Uterus (tissue), 3 donors: ENCODE measurements at regions not wholly inside any gene's neighbourhood (a gene's known extent, or its start where the extent isn't known, plus 50 kb on each side); places are given as distances from the start of the nearest gene placed in this dataset.

Experiments
- DNase-seq, 2 donors: peaks; one replicate each; pipeline ENCODE4 v3.0.0-alpha.2; 2019 to 2020
- H3K27ac ChIP-seq, 2 donors: fragments of 200-600 bp; sonication (generic); 1 replicate in 1 of 2; 2 replicates in 1 of 2; pipeline ENCODE4 v1.5.1; 2016 to 2018
- H3K27me3 ChIP-seq, 2 donors: fragments of 200-600 bp; sonication (generic); one replicate each; pipeline ENCODE4 v1.5.1; 2018 to 2019; ENCODE audit warnings: control low read depth in 1 of 2
- H3K36me3 ChIP-seq, 2 donors: fragments of 200-600 bp; sonication (generic); one replicate each; pipeline ENCODE4 v1.5.1; 2019; ENCODE audit warnings: control low read depth in 1 of 2
- H3K4me1 ChIP-seq, 2 donors: fragments of 200-600 bp; sonication (generic); one replicate each; pipeline ENCODE4 v1.5.1; 2018 to 2019; ENCODE audit warnings: control low read depth in 1 of 2
- H3K4me3 ChIP-seq, 2 donors: fragments of 200-600 bp; sonication (generic); 1 replicate in 1 of 2; 2 replicates in 1 of 2; pipeline ENCODE4 v1.5.1; 2018 to 2019; ENCODE audit warnings: mild to moderate bottlenecking in 1 of 2
- H3K9me3 ChIP-seq, 2 donors: fragments of 200-600 bp; sonication (generic); one replicate each; pipeline ENCODE4 v1.5.1; 2019; ENCODE audit warnings: control low read depth in 1 of 2
- CTCF ChIP-seq, 4 experiments: fragments of 200-600 bp in 2 of 4; fragments of 450-650 bp in 2 of 4; sonication (generic) in 2 of 4; IDR thresholded peaks; one replicate each; pipeline ENCODE4 v1.5.1; 2016 to 2019; ENCODE audit warnings: antibody characterized with exemption in 4 of 4, mild to moderate bottlenecking in 2 of 4, moderate library complexity in 1 of 4
- POLR2A ChIP-seq, 2 donors: fragments of 450-650 bp; IDR thresholded peaks; one replicate each; pipeline ENCODE4 v1.6.1; 2016; ENCODE audit warnings: antibody characterized with exemption in 2 of 2, mild to moderate bottlenecking in 1 of 2, moderate library complexity in 1 of 2
- intact Hi-C: fragments of 100-400 bp; cut with DNase I; formaldehyde crosslinking; loops from one replicate; pipeline ENCODE4 v1.15.1; 2023; ENCODE audit warnings: low total_unique reads
- donor health status: DM: yes; HTN: yes; CAD: no.

- no peak for TF ChIP-seq CTCF (IDR thresholded peaks at IDR 0.05)
- no peak for TF ChIP-seq POLR2A (IDR thresholded peaks at IDR 0.05)
- Histone ChIP-seq H3K9me3 (no peaks in the 10 kb centered on the region), H3K27me3 (no peaks in the 10 kb centered on the region), H3K36me3 (no peaks in the 10 kb centered on the region), H3K27ac (no peak overlapping the region), H3K4me1 (no peaks in the 10 kb centered on the region), H3K4me3 (no peak overlapping the region)
- intact Hi-C loops, result no loop called here
- DNase-seq, result no peak
Observed at GRCh38 chr16:82504836-82505235, 121.9 kb upstream of the CDH13 start.

- DNase-seq, result no peak
- Histone ChIP-seq H3K27me3 (no peaks in the 10 kb centered on the region), H3K36me3 (no peaks in the 10 kb centered on the region), H3K4me3 (no peak overlapping the region), H3K4me1 (no peaks in the 10 kb centered on the region), H3K9me3 (no peaks in the 10 kb centered on the region), H3K27ac (no peak overlapping the region)
- TF ChIP-seq POLR2A (IDR thresholded peaks at IDR 0.05) (no peak), CTCF (IDR thresholded peaks at IDR 0.05) (no peak)
- intact Hi-C loops, result no loop called here
Observed at GRCh38 chr16:82499302-82499701, 127.5 kb upstream of the CDH13 start.

GRCh38 chr16:82497139-82497538, 129.6 kb upstream of the CDH13 start:
- intact Hi-C loops, result no loop called here
- Histone ChIP-seq H3K36me3 (no peaks in the 10 kb centered on the region), H3K9me3 (no peaks in the 10 kb centered on the region), H3K27ac (no peak overlapping the region), H3K27me3 (no peaks in the 10 kb centered on the region), H3K4me1 (no peaks in the 10 kb centered on the region), H3K4me3 (no peak overlapping the region)
- no peak for TF ChIP-seq POLR2A (IDR thresholded peaks at IDR 0.05)
- TF ChIP-seq CTCF (IDR thresholded peaks at IDR 0.05), result no peak
- DNase-seq, result no peak

- DNase-seq, result no peak
- H3K4me3 ChIP-seq, result no peak overlapping the region
- intact Hi-C loops, result no loop called here
- no peak overlapping the region for H3K27ac ChIP-seq
- TF ChIP-seq CTCF (IDR thresholded peaks at IDR 0.05), result no peak
- no peak for TF ChIP-seq POLR2A (IDR thresholded peaks at IDR 0.05)
- no peaks in the 10 kb centered on the region for H3K4me1 ChIP-seq
- no peaks in the 10 kb centered on the region for H3K9me3 ChIP-seq
- H3K27me3 ChIP-seq, result no peaks in the 10 kb centered on the region
- H3K36me3 ChIP-seq, result no peaks in the 10 kb centered on the region
Observed at GRCh38 chr16:82488460-82488859, 138.3 kb upstream of the CDH13 start.

- no peaks in the 10 kb centered on the region for H3K4me1 ChIP-seq
- TF ChIP-seq POLR2A (IDR thresholded peaks at IDR 0.05), result no peak
- TF ChIP-seq CTCF (IDR thresholded peaks at IDR 0.05), result no peak
- H3K4me3 ChIP-seq, result no peak overlapping the region
- intact Hi-C loops, result no loop called here
- H3K36me3 ChIP-seq, result no peaks in the 10 kb centered on the region
- no peaks in the 10 kb centered on the region for H3K27me3 ChIP-seq
- H3K9me3 ChIP-seq, result no peaks in the 10 kb centered on the region
- no peak for DNase-seq
- H3K27ac ChIP-seq, result no peak overlapping the region
Observed at GRCh38 chr16:82481455-82481854, 145.3 kb upstream of the CDH13 start.
